ENCODE measurements at regions not wholly inside any gene's neighbourhood (a gene's known extent, or its start where the extent isn't known, plus 50 kb on each side); places are given as distances from the start of the nearest gene placed in this dataset.

- H3K4me3 ChIP-seq (ENCODE audit: low read depth, low read length) = no peak overlapping the region
- DNase-seq = no peak
These were observed 88.1 kb upstream of the ASIC2 start for GRCh38 chr17:33381201-33381600.

DNA sequence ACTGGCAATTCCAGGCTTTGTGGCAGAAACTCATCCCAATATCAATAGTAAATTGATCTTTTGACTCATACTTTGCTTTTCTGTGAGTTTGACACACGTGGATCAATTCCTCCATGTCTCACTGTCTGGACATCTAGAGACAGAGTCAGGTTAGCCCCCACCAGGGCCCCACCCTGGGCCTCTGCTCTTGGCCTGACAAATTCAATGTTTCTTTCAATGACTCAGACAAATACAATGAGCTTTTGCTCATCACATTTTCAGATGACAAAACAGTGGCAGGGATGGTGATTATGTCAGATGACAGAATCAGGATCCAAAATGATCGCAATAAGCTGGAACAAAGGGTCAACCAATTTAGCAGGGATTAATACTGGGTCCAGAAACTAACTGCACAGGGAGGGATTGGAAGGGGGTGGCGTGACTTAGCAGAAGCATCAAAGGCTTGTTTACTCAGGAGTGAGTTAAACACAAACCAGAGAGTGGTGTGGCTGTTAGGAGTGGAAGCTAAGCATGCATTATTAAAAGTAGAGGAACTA lies 90.5 kb upstream of the ASIC2 start:
- no peak for DNase-seq
- TF ChIP-seq, protein P1, sequence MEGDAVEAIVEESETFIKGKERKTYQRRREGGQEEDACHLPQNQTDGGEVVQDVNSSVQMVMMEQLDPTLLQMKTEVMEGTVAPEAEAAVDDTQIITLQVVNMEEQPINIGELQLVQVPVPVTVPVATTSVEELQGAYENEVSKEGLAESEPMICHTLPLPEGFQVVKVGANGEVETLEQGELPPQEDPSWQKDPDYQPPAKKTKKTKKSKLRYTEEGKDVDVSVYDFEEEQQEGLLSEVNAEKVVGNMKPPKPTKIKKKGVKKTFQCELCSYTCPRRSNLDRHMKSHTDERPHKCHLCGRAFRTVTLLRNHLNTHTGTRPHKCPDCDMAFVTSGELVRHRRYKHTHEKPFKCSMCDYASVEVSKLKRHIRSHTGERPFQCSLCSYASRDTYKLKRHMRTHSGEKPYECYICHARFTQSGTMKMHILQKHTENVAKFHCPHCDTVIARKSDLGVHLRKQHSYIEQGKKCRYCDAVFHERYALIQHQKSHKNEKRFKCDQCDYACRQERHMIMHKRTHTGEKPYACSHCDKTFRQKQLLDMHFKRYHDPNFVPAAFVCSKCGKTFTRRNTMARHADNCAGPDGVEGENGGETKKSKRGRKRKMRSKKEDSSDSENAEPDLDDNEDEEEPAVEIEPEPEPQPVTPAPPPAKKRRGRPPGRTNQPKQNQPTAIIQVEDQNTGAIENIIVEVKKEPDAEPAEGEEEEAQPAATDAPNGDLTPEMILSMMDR (IDR thresholded peaks at IDR 0.05; ENCODE audit: low read depth, low read length) = no peak
- Histone ChIP-seq H3K27me3 (no peaks in the 10 kb centered on the region), H3K9me3 (no peaks in the 10 kb centered on the region), H3K4me1 (peaks cover 5% of the 10 kb centered on the region), H3K36me3 (no peaks in the 10 kb centered on the region), H3K4me3 (ENCODE audit: low read depth, low read length) (no peak overlapping the region)

More at GRCh38 chr17:33381201-33381600, 88.1 kb upstream of the ASIC2 start:
- TF ChIP-seq, protein P1 (IDR thresholded peaks at IDR 0.05; ENCODE audit: low read depth, low read length) = no peak
- H3K36me3 ChIP-seq = no peaks in the 10 kb centered on the region
- no peaks in the 10 kb centered on the region for H3K4me1 ChIP-seq
- H3K9me3 ChIP-seq = no peaks in the 10 kb centered on the region
- H3K27me3 ChIP-seq = no peaks in the 10 kb centered on the region

DNA sequence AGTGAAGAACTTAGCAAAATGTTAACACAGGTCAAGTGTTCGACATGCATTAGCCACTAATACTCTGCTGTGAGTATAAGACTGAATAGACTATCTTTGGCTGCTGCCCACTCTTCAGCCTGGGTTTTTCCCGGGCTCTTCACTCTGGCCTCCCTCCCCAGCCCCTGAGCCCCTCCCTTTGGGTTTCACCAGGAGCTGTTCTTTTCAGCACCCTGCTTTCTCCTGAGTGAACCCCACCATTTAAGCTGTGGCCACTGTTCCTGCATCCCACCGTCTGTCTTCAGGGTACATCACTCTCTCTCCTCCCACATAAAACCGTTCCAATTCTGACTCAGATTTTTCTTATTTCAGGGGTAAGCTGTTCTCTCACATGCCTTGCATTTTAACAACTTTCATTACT lies 92.0 kb upstream of the ASIC2 start:
- TF ChIP-seq, protein P1 (IDR thresholded peaks at IDR 0.05; ENCODE audit: low read depth, low read length) = no peak
- peaks cover 7% of the 10 kb centered on the region for H3K4me1 ChIP-seq
- H3K9me3 ChIP-seq = no peaks in the 10 kb centered on the region
- no peaks in the 10 kb centered on the region for H3K36me3 ChIP-seq
- DNase-seq = no peak
- no peaks in the 10 kb centered on the region for H3K27me3 ChIP-seq
- no peak overlapping the region for H3K4me3 ChIP-seq (ENCODE audit: low read depth, low read length)

DNA sequence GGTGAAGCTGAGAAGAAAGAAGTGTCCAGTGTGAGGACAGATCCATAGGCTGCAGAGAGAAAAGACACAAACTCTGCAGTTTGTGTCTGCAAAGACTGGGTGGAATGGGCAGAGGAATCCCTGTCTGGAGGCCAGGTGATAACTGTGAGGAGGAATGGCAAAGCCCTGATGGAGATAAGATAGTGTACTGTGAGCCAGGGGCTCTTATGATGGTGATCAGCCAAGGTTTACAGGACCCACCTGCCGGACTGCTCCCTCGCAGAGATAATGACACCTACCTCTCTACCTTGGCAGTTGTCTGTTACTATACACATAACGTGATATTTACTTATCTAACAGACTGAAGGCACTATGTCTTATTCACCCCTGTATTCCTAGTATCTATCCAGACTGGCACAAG lies 92.6 kb upstream of the ASIC2 start:
- no peak for DNase-seq
- TF ChIP-seq, protein P1 (IDR thresholded peaks at IDR 0.05; ENCODE audit: low read depth, low read length) = no peak
- no peaks in the 10 kb centered on the region for H3K36me3 ChIP-seq
- no peaks in the 10 kb centered on the region for H3K27me3 ChIP-seq
- no peak overlapping the region for H3K4me3 ChIP-seq (ENCODE audit: low read depth, low read length)
- peaks cover 7% of the 10 kb centered on the region for H3K4me1 ChIP-seq
- no peaks in the 10 kb centered on the region for H3K9me3 ChIP-seq

DNA sequence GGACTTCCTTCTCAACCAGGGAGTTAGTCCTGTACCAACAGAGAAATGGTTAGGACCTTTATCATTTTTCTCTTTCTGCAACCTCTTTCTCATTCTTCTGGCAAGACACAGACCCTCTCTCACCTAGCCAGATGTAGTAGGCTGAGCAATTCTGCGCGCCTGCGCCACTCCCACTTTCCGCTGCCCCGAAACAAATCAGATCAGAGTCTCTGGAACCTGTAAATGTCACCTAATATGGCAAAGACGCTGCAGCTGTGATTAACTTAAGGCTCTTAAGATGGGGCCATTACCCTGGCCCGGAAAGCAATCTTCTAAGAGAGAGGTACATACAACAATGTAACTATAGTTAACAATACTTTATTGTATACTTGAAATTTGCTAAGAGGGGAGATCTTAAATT lies 94.3 kb upstream of the ASIC2 start:
- DNase-seq = peak; percentile 23
- H3K4me1 ChIP-seq = peaks cover 7% of the 10 kb centered on the region
- TF ChIP-seq, protein P1 (IDR thresholded peaks at IDR 0.05; ENCODE audit: low read depth, low read length) = no peak
- H3K4me3 ChIP-seq (ENCODE audit: low read depth, low read length) = no peak overlapping the region
- H3K9me3 ChIP-seq = no peaks in the 10 kb centered on the region
- no peaks in the 10 kb centered on the region for H3K36me3 ChIP-seq
- H3K27me3 ChIP-seq = no peaks in the 10 kb centered on the region

- H3K27me3 ChIP-seq = no peaks in the 10 kb centered on the region
- H3K9me3 ChIP-seq = no peaks in the 10 kb centered on the region
- DNase-seq = no peak
- no peaks in the 10 kb centered on the region for H3K36me3 ChIP-seq
- H3K4me3 ChIP-seq (ENCODE audit: low read depth, low read length) = no peak overlapping the region
- TF ChIP-seq, protein P1 (IDR thresholded peaks at IDR 0.05; ENCODE audit: low read depth, low read length) = no peak
- H3K4me1 ChIP-seq = peaks cover 7% of the 10 kb centered on the region
These were observed 96.5 kb upstream of the ASIC2 start for GRCh38 chr17:33389504-33390135.
